Caco-2 (cell line): ENCODE measurements at regions not wholly inside any gene's neighbourhood (a gene's known extent, or its start where the extent isn't known, plus 50 kb on each side); places are given as distances from the start of the nearest gene placed in this dataset.

Source experiments
- BruUV-seq: library from RNA; stranded (reverse); fragments of 400-500 nt; replicated peaks from 2 replicates; lab custom pipeline; 2021; lab: Mats Ljungman, UMichigan
- CTCF ChIA-PET: fragments of 300-600 bp; sonication (Branson Sonifier 250); formaldehyde crosslinking; loops from one replicate; lab custom pipeline; 2022; ENCODE audit warnings: antibody characterized with exemption; lab: Charles Lee
- POLR2A ChIA-PET: fragments of 300-600 bp; sonication (Branson Sonifier 250); formaldehyde crosslinking; loops from one replicate; lab custom pipeline; 2022; ENCODE audit warnings: antibody characterized with exemption; lab: Charles Lee
- DNase-seq, 2 experiments: peaks; one replicate each; pipeline versions ENCODE4 v3.0.0 to v3.0.0-alpha.2; 2020 to 2022
- H3K27me3 ChIP-seq: replicated peaks from 2 replicates; pipeline ENCODE4 v1.6.0; 2011; ENCODE audit warnings: low read length; ENCODE audit not compliant: control insufficient read depth, insufficient read depth
- H3K36me3 ChIP-seq: 2 replicates; pipeline ENCODE4 v1.5.1; 2011; ENCODE audit warnings: low read length; ENCODE audit not compliant: control insufficient read depth, insufficient read depth
- H3K4me1 ChIP-seq: fragments of 250-450 bp; sonication (Bioruptor Pico); 2 replicates; pipeline ENCODE4 v1.5.1; 2020; ENCODE audit warnings: mild to moderate bottlenecking
- H3K4me3 ChIP-seq: 2 replicates; pipeline ENCODE4 v1.5.1; 2011; ENCODE audit warnings: low read depth, mild to moderate bottlenecking, control low read depth, low read length
- H3K9me3 ChIP-seq: fragments of 250-450 bp; sonication (Bioruptor Pico); 2 replicates; pipeline ENCODE4 v1.5.1; 2020; ENCODE audit warnings: mild to moderate bottlenecking, moderate library complexity
- H3K27ac Mint-ChIP-seq: one replicate; pipeline ENCODE4 v1.8.0; 2022; ENCODE audit warnings: mixed read lengths; ENCODE audit not compliant: unreplicated experiment
- H3K27me3 Mint-ChIP-seq: one replicate; pipeline ENCODE4 v1.8.0; 2022; ENCODE audit warnings: mixed read lengths; ENCODE audit not compliant: insufficient read depth, unreplicated experiment
- H3K36me3 Mint-ChIP-seq: one replicate; pipeline ENCODE4 v1.8.0; 2022; ENCODE audit warnings: mild to moderate bottlenecking, mixed read lengths; ENCODE audit not compliant: insufficient read depth, unreplicated experiment
- H3K4me1 Mint-ChIP-seq: one replicate; pipeline ENCODE4 v1.8.0; 2022; ENCODE audit warnings: low read depth, mixed read lengths; ENCODE audit not compliant: unreplicated experiment
- H3K4me3 Mint-ChIP-seq: one replicate; pipeline ENCODE4 v1.8.0; 2022; ENCODE audit warnings: mild to moderate bottlenecking, moderate library complexity, mixed read lengths; ENCODE audit not compliant: unreplicated experiment
- H3K9me3 Mint-ChIP-seq: one replicate; pipeline ENCODE4 v1.8.0; 2022; ENCODE audit warnings: mixed read lengths; ENCODE audit not compliant: unreplicated experiment
- CTCF ChIP-seq, 2 experiments: fragments of 200-600 bp in 1 of 2; IDR thresholded peaks; 1 replicate in 1 of 2; 2 replicates in 1 of 2; pipeline versions ENCODE4 v1.5.1 to v1.8.0; 2011 to 2022; ENCODE audit warnings: antibody characterized with exemption in 1 of 2, control low read depth in 1 of 2, inconsistent platforms in 1 of 2, low read depth in 1 of 2, low read length in 1 of 2, mild to moderate bottlenecking in 1 of 2, moderate library complexity in 1 of 2; ENCODE audit not compliant: insufficient read depth in 1 of 2, severe bottlenecking in 1 of 2, unreplicated experiment in 1 of 2
- intact Hi-C: fragments of 100-400 bp; cut with micrococcal nuclease; formaldehyde crosslinking; loops from one replicate; pipeline ENCODE4 v1.10.0; 2022; ENCODE audit not compliant: unreplicated experiment

- H3K4me1 Mint-ChIP-seq = no peaks in the 10 kb centered on the region
- H3K36me3 Mint-ChIP-seq = no peaks in the 10 kb centered on the region
- Histone ChIP-seq H3K9me3 (no peaks in the 10 kb centered on the region), H3K4me3 (no peak overlapping the region), H3K27me3 (no peaks in the 10 kb centered on the region), H3K4me1 (no peaks in the 10 kb centered on the region), H3K36me3 (no peaks in the 10 kb centered on the region)
- no peak overlapping the region for H3K27ac Mint-ChIP-seq
- TF ChIP-seq CTCF (IDR thresholded peaks at IDR 0.05; ENCODE audit: insufficient read depth in 1 of 2, low read depth in 1 of 2, low read length in 1 of 2, severe bottlenecking in 1 of 2, unreplicated experiment in 1 of 2) = no peak
- intact Hi-C loops = no loop called here
- ChIA-PET CTCF (no interaction called here), POLR2A (no interaction called here)
- peaks cover 16% of the 10 kb centered on the region for H3K27me3 Mint-ChIP-seq
- no peak overlapping the region for H3K4me3 Mint-ChIP-seq
- no TSS peak for BruUV-seq
- DNase-seq = no peak
- H3K9me3 Mint-ChIP-seq = no peaks in the 10 kb centered on the region
Observed at GRCh38 chr14:65915125-65915524, 502.6 kb downstream of the FUT8 start.

GRCh38 chr14:65916055-65916454, 503.5 kb downstream of the FUT8 start:
- POLR2A ChIA-PET = no interaction called here
- Histone ChIP-seq H3K4me1 (no peaks in the 10 kb centered on the region), H3K9me3 (no peaks in the 10 kb centered on the region), H3K27me3 (no peaks in the 10 kb centered on the region), H3K36me3 (no peaks in the 10 kb centered on the region), H3K4me3 (no peak overlapping the region)
- Mint-ChIP-seq H3K9me3 (no peaks in the 10 kb centered on the region), H3K36me3 (no peaks in the 10 kb centered on the region), H3K27me3 (peaks cover 16% of the 10 kb centered on the region), H3K4me3 (no peak overlapping the region), H3K27ac (no peak overlapping the region), H3K4me1 (no peaks in the 10 kb centered on the region)
- CTCF ChIA-PET = no interaction called here
- TF ChIP-seq CTCF (IDR thresholded peaks at IDR 0.05; ENCODE audit: insufficient read depth in 1 of 2, low read depth in 1 of 2, low read length in 1 of 2, severe bottlenecking in 1 of 2, unreplicated experiment in 1 of 2) = no peak
- BruUV-seq = no TSS peak
- no peak for DNase-seq
- intact Hi-C loops = no loop called here

- Mint-ChIP-seq H3K36me3 (no peaks in the 10 kb centered on the region), H3K27ac (no peak overlapping the region), H3K9me3 (no peaks in the 10 kb centered on the region), H3K27me3 (peaks cover 3% of the 10 kb centered on the region), H3K4me1 (no peaks in the 10 kb centered on the region), H3K4me3 (no peak overlapping the region)
- ChIA-PET CTCF (no interaction called here), POLR2A (no interaction called here)
- Histone ChIP-seq H3K27me3 (no peaks in the 10 kb centered on the region; the same call in 1 of the 2 replicates), H3K36me3 (no peaks in the 10 kb centered on the region), H3K4me1 (no peaks in the 10 kb centered on the region), H3K9me3 (no peaks in the 10 kb centered on the region), H3K4me3 (no peak overlapping the region)
- DNase-seq = no peak
- BruUV-seq = no TSS peak
- TF ChIP-seq CTCF (IDR thresholded peaks at IDR 0.05; ENCODE audit: insufficient read depth in 1 of 2, low read depth in 1 of 2, low read length in 1 of 2, severe bottlenecking in 1 of 2, unreplicated experiment in 1 of 2) = no peak
- intact Hi-C loops = no loop called here
Observed at GRCh38 chr14:65920996-65921395, 508.5 kb downstream of the FUT8 start.
